ENCODE measurements at regions not wholly inside any gene's neighbourhood (a gene's known extent, or its start where the extent isn't known, plus 50 kb on each side); places are given as distances from the start of the nearest gene placed in this dataset.
A peak's percentile ranks its signal among the peaks of the same experiment; 100 is the strongest.
"Not testable (repeated sequence)": the region's sequence is repeated elsewhere in the genome, so short reads cannot be mapped to it uniquely, and the experiment has no call there.

DNA sequence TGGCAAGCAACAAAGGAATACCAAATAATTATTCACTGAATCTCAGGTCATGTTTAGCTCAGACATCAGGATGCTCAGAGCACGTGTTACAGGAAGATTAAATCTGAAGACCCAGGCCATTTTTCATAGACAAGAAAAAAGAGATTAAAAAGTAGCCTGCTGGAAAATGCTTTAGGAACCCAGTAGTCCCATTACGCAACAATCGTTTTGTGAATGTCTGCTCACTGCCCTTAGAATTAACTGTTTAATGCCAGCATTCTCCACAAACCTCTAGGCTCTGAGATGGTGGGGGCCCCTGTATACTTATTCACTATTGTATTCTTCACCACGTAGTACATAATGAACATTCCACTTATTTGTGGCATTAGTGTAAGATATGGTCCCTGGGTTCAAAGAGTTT is 154.6 kb upstream of the NYAP2 start:
- no peak for DNase-seq (ENCODE audit: low spot score)

DNA sequence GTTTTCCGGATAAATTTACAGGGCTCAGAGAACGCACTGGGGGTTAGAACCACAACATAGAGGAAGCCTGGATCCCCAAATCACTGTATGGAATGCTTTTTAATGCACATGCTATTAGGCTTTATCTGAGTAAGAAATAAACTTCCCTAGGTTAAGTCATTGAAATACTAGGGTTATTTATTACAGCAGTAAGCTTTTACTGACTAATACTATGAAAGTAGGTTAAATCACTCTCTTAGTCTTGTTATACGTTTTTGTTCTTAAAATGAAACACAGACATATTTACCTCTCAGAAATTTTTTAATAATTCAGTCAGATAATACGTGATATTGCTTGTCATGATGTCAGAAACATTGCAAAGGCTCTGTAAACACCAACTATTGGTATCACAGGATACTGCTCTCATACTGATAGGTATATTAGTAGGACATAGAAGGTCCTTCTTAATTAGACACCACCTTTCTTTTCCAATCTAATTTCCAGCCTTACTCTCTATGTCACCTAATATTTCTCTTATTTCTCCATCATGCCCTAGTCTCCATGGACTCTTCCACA is 162.7 kb upstream of the NYAP2 start:
- DNase-seq (ENCODE audit: low spot score) = no peak

DNA sequence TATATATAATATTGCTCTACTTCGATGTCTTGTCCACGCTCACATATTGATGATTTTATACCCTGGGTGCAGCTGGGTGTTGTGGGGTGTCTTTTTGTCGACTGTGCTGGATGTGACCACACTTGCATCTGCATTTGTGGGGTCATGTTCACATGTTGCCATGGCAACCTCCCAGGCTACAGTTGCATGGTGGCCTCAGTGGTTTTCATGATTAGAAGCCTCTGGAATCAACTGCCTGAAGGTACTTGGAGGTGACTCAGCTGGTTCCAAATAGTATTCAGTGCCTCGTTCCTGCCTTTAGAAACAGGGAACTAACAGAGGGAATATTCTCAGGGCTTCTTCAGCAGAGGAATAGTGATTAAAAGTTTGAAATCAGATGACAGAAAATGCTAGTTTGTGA is 166.3 kb upstream of the NYAP2 start:
- peak; percentile 33 for DNase-seq (ENCODE audit: low spot score)

DNA sequence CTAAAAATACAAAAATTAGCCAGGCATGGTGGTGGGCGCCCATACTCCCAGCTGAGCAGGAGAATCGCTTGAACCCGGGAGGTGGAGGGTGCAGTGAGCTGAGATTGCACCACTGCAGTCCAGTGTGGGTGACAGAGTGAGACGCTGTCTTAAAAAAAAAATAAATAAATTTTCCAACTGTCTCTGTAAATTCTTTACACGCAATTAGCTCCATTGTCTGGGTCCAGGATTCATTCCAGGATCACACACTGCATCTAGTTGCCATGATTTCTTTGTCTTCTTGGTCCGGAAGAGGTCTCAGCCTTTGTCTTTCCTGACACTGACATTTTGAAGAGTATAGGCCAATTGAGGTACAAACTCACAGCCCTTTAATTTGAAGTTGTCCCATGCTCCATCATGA is 167.6 kb upstream of the NYAP2 start:
- DNase-seq (ENCODE audit: low spot score) = no peak

DNA sequence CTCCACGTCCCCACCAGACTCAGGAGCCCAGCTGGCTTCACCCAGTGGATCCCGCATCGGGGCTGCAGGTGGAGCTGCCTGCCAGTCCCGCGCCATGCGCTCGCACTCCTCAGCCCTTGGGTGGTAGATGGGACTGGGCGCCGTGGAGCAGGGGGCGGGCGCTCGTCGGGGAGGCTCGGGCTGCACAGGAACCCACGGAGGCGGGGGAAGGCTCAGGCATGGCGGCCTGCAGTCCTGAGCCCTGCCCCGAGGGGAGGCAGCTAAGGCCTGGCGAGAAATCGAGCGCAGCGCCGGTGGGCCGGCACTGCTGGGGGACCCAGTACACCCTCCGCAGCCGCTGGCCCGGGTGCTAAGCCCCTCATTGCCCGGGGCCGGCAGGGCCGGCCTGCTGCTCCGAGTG is 170.2 kb upstream of the NYAP2 start:
- not testable (repeated sequence) for DNase-seq (ENCODE audit: low spot score)

DNA sequence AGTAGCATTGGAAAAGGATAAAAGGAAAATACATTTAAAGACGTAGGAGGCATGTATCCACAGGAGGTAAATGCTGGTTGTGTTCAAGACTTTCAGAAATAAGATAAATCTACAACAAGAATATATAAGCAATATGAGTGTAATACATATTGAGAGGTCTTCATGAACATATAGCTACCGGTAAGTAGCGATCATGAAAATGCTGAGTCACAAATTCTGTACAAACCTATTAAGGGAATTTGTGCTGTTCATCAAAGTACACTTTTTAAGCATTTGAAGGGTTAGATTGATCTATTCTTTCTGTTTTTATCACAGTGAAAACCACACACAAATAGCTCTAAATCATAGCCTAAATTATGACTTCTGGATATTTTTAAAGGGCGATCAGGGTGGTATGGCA is 173.1 kb upstream of the NYAP2 start:
- DNase-seq (ENCODE audit: low spot score) = no peak

DNA sequence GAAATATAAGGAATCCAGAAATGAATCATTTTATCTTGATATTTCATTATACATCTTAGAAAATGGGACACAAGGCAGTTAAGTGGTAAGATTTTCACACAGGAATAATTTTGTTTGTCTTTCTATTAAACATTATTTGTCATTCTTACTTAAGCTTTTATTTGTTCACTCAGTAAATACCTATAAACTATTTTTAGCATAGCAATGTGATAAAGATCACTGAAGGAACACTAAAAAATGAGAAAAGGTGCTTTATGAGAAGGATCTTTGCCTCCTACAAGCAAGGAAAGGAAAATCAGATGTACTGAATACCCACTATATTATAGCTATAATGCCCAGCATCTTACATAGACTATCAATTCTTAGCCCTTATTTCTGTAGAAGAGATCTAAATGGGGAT is 176.2 kb upstream of the NYAP2 start:
- no peak for DNase-seq (ENCODE audit: low spot score)

DNA sequence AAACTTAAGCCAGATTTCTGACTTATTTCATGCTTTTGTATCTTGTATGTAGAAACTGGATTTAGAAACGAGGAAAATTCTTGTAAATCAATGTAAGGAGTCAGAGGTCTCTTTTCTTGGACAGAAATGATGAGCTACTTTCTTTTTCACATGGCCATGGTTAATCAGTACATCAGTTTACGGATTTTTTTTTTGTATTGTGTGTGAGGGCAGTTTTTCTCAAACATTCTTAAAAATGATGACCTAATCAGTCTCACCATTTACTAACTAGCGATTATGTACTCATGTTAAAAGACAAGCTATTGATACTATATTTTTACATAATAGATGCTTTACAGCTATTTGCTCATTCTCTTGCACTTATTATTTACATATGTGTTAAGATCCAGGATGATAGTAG is 165.2 kb upstream of the DOCK10 start:
- DNase-seq (ENCODE audit: low spot score) = no peak

DNA sequence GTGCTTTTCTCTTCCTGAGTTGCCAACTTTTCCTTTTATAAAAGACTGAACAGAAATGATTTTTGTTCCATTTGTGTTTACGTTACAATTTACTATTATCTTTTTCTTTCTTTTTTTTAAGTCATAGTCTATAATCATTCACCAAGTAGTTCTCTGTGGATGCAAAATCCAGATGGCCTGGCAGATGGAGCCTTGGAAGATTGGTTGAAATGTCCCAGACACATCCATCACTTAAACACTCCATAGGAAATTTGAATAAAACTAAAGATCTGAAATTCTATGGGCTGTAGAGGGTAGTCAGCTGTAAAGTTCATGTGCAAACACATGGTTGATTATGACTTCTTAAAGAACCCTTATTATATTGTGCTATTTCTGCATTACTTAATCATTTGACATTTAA is 164.8 kb upstream of the DOCK10 start:
- DNase-seq (ENCODE audit: low spot score) = no peak

DNA sequence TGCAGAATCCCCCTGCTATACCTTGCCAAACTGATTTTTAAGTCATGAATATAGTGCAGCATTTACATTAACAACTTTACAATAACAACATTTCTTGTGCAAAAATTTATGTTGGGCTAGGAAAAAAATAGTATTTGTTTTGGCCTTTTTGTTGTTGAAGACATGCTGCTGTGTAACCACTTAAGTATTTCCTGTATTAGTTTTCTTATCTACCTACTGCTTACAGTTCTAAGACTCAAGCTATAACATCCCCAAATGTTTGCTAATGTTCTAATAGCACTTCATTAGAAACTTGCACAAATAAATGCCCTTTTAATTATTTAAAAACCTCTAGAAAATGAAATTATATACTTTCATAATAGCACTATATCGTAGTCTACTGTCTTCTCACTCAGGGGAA is 154.3 kb upstream of the DOCK10 start:
- DNase-seq (ENCODE audit: low spot score) = no peak

DNA sequence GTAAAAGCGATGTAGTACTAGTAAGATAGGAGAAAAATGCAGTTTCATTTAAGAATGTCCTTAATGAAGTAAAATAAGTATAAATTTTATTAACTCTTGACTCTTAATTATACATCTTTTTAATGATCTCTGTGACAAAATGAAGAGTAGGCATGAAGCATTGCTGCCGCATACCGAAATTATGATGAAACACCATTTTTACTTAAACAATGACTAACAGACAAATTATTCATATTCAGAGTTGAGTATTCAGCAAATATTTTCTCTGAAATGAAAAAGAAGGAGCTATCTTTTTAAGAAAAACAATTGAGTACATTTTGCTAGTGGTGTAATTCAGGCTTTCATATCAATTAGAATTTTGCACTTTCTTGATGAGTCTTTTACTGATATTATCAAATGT is 150.6 kb upstream of the DOCK10 start:
- no peak for DNase-seq (ENCODE audit: low spot score)

DNA sequence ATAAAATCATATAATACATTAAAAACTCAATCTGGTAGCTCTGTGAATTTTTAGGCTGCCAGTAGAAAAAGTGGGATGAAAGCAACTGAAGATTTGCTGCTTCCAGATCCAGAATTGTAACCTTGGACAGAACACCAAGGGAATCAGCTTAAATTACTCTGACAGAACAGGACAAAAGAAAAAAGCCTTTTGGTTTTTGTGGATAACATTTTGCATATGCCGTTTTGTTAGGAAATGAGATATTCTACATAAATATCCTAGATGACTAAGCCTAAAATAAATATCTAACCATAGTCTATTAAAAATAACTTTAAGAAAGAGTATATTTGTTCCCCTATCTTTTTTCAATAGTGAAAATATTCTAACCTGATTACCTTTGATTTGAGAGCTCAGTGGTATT is 148.7 kb upstream of the DOCK10 start:
- no peak for DNase-seq (ENCODE audit: low spot score)

DNA sequence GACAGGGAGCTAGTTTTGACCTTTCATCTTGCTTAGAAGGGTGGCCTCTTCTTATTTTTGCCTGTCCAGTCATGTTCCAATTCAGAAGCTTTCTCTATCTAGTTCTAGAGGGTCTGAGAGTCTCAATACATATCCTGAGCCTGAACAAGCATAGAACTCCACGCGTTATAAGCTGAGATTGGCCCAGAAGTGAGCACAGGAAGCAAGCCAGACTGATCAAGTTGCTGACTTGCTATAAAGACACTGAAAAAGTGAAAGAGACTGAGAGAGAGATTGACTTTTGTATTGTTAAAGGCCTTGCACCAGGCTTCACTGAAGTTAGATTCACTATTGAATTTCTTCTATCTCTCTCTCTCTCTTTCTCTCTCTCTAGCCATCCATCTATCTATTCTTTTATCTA is 142.7 kb upstream of the DOCK10 start:
- DNase-seq (ENCODE audit: low spot score) = no peak

DNA sequence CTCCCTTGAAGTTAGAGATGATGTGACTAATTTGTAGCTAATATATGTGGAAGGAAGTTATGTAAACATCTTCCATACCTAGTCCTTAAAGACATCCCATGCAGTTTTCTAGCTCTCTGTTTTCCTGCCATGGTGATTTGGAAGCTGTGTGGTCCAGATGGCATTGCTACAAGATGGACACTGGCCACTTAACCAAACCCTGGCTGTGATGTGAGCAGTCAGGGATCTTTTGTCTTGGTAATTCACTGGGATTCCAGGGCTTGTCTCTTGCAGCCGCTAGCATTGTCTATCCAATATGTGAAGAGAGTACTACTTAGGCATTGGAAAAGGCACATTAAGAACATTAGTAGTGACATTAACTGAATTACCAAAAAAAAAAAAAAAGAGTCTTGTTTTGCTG is 139.9 kb upstream of the DOCK10 start:
- DNase-seq (ENCODE audit: low spot score) = no peak

DNA sequence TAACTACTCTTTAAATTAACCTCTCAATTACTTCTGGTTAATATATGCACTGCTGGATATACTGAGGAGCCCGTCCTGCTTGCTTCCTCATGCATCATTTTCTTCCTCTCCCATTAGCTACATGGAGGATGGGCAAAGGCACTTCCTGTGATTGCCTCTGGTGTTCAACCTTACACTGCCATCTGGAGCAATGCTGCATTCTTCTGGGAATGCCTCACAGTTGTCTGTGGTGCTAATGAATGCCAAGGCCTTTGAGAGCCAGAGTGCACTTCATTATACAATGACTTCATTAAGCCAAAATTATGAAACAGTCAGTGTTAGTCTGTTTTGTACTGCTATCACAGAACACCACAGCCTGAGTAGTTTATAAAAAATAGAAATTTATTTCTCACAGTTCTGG is 134.8 kb upstream of the DOCK10 start:
- DNase-seq (ENCODE audit: low spot score) = peak; percentile 51

DNA sequence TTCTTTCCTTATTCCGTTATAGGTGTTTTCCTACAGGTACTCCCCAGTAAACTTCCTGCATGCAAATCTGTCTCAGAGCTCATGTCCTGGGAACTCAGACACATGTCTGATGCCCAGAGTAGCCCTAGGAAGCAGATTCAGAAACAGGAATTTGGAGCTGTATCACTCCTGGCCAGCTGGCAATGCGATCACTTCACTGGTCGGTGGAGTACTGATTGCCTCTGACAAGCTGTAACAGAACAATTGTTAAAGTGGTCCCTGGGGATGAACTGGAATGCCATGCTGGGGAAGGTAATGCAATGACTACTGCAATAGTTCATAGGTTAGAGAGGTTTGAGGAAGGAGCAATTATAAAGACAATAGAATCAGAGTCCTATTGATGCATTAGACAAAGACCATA is 131.6 kb upstream of the DOCK10 start:
- no peak for DNase-seq (ENCODE audit: low spot score)

DNA sequence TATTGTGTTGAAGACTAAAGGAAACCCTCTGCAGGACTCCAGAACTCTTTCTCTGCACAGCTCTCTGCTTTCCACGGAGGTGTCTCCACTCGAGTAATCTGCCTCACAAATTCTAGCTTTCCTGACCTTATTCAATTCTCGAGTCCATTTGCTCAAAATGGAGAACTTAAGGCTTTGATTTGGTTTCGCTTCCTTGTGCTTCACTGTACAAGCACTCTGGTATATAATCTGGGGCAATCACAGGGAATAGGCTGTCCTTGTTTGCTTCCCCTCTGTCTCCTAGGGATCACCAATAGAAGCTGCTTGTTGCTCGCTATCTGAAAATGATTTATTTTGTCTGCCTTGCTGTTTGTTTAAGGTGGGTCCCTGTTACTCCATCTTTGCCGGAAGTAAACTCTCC is 129.1 kb upstream of the DOCK10 start:
- no peak for DNase-seq (ENCODE audit: low spot score)

DNA sequence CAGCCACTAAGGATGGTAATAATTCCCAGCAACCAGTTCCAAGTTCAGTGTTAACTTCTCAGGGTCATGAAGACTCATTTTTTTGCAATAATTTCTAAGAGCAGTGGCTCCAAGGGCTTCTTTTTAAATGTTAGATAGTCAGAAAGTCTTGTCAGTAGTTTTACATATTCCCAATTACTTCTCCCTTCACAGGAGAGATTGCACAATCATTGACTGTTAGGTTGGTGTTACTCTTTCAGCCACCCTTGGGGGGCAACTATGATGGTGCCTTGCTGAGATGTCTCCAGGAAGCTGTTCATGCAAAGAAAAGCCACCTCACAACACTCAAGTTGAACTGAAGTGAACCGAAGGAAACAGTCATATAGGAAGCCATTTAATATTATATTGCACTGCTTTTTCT is 127.9 kb upstream of the DOCK10 start:
- DNase-seq (ENCODE audit: low spot score) = no peak

DNA sequence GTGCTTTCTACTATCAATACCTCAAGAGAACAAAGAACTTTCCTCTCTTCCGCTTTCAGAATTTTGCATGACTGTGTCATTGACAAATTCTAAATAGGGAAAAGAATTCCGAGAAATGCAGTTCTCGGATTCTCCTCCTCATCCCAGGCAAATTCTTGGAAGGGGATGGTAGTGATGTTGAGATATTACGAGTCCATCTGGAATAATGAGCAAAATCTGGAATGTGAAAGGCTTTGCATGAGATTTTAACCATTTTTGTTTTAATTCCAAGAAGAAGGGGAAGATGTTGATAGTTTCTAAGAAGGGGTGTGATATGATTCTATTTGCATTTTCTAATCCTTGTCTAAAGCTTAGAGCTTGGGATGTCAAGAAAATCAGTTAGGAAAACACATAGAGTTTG is 127.1 kb upstream of the DOCK10 start:
- DNase-seq (ENCODE audit: low spot score) = no peak

DNA sequence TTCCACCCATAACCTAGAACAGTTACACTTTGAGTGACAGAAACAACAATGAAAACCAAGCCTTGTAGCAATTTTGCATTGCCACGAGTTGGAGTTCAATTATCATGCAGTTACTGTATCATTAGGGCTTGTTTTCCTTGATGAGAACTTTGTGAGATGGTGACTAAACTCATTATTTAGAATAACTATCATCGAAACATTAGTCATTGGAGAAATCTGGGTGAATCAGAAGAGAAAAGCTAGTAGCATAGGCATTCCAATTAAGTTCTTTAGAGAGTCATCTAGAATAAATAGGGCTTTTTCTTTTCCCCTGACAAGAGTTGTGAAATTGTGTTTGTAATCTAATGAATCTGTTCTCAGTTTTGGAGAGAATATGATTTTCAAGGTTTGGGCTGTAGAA is 122.8 kb upstream of the DOCK10 start:
- no peak for DNase-seq (ENCODE audit: low spot score)

DNA sequence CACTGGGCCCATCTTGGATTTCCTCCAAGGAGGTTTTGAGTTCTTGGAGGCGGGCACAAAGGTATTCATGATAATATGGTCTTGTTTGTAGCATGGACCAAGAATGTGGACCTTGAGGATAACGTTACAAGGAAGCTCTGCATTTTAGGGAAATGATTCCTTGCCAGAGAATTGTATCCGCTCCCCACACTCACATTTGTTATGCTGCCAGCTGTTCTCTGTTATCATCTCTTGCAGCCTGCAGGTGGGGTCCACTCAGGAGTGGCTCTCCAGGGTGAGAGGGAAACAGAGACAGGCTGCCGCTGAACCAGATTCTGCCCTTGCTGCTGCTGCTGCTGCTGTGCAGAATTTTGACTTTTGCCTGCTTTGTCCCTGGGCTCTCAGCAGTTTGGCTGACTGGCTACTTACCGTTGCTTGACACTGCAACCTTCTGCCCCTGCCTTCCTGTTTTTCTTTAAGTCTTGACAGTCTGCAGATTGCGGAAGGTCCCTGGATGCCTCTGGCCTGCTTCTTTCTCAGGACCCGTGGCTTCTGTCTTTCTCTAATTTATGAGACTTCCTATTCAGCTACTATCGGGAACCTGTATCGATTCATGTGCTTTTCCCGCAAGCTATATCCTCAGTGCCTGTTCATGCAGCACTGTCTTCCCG is 122.3 kb upstream of the DOCK10 start:
- DNase-seq (ENCODE audit: low spot score) = no peak

DNA sequence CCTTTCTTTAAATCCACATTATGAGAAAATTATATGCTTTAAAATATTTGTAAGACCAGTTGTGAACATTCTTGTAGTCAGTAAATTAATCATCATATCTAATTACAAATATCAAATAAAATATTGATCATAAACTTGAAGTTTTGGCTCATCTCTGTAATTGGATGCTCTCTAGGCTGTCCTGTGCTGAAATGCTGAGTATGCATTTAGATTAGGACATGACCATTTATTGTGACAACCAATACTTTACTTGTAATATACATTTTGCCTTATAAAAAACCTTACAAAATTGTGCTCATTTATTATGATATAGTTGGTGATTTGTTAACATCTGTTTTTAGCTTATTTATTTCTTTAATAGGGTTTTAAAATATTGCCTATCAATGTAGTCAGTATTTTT is 116.1 kb upstream of the DOCK10 start:
- DNase-seq (ENCODE audit: low spot score) = no peak

DNA sequence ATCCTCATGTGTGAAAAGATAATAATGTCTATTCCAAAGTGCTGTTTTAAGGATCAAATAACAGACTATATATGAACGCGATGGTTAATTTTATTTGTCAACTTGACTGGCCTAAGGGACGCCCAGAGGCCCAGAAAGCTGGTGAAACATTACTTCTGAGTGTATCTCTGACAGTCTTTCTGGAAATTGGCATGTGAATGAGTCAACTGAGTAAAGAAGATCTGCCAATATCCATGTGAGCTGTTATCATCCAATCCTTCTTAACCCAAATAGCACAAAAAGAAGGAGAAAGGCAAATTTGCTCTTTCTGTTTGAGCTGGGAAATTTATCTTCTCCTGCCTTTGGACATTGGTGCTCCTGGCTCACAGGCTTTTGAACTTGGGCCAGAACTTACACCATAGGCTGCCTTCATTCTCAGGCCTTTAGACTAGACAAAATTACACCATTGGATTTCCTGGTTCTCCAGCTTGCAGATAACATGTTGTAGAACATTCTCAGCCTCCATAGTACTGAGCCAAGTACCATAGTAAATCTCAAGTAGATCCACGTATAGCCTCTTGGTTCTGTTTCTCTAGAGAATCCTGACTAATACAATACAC is 114.7 kb upstream of the DOCK10 start:
- DNase-seq (ENCODE audit: low spot score) = no peak

DNA sequence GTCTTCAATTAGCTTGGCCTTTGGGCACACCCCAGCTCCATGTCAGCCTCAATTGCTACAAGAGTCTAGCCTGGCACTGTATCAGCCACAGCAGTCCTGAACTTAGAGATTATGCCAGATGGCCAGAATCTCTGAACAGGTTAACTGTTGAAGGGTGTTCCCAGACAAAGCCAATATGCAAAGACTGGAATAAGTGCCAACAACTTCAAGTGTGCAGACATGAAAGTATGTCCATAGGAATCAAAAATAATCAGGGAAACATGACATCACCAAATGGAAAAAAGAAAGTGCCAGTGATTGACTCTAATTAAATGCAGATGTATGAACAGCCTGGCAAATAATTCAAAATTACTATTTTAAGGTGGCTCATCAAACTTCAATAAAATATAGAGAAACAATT is 98.5 kb upstream of the DOCK10 start:
- no peak for DNase-seq (ENCODE audit: low spot score)

All from H4 (cell line).